ENCODE measurements at regions not wholly inside any gene's neighbourhood (a gene's known extent, or its start where the extent isn't known, plus 50 kb on each side); places are given as distances from the start of the nearest gene placed in this dataset.

GRCh38 chr2:58436872-58437271, 195.7 kb upstream of the FANCL start:
- TF ChIP-seq ZFP3 (CRISPR knock-in tag; IDR thresholded peaks at IDR 0.05) (no peak), ARNTL (CRISPR knock-in tag; IDR thresholded peaks at IDR 0.05; ENCODE audit: borderline replicate concordance, low read depth) (no peak), ZFP30 (CRISPR knock-in tag; IDR thresholded peaks at IDR 0.05) (no peak), CSDC2 (CRISPR knock-in tag; IDR thresholded peaks at IDR 0.05) (no peak), BACH2 (CRISPR knock-in tag; IDR thresholded peaks at IDR 0.05; ENCODE audit: borderline replicate concordance) (no peak), POU6F1 (CRISPR knock-in tag; IDR thresholded peaks at IDR 0.05; ENCODE audit: borderline replicate concordance, low read depth) (no peak), RARB (CRISPR knock-in tag; IDR thresholded peaks at IDR 0.05) (no peak), PATZ1 (CRISPR knock-in tag; IDR thresholded peaks at IDR 0.05; ENCODE audit: borderline replicate concordance) (no peak), OSR1 (CRISPR knock-in tag; IDR thresholded peaks at IDR 0.05) (no peak), ESRRG (CRISPR knock-in tag; IDR thresholded peaks at IDR 0.05) (no peak), ZNF8 (CRISPR knock-in tag; IDR thresholded peaks at IDR 0.05) (no peak)
- TF ChIP-seq, protein P1, sequence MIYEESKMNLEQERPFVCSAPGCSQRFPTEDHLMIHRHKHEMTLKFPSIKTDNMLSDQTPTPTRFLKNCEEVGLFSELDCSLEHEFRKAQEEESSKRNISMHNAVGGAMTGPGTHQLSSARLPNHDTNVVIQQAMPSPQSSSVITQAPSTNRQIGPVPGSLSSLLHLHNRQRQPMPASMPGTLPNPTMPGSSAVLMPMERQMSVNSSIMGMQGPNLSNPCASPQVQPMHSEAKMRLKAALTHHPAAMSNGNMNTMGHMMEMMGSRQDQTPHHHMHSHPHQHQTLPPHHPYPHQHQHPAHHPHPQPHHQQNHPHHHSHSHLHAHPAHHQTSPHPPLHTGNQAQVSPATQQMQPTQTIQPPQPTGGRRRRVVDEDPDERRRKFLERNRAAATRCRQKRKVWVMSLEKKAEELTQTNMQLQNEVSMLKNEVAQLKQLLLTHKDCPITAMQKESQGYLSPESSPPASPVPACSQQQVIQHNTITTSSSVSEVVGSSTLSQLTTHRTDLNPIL (CRISPR knock-in tag; IDR thresholded peaks at IDR 0.05; ENCODE audit: low read depth): no peak
- TF ChIP-seq, protein P2, sequence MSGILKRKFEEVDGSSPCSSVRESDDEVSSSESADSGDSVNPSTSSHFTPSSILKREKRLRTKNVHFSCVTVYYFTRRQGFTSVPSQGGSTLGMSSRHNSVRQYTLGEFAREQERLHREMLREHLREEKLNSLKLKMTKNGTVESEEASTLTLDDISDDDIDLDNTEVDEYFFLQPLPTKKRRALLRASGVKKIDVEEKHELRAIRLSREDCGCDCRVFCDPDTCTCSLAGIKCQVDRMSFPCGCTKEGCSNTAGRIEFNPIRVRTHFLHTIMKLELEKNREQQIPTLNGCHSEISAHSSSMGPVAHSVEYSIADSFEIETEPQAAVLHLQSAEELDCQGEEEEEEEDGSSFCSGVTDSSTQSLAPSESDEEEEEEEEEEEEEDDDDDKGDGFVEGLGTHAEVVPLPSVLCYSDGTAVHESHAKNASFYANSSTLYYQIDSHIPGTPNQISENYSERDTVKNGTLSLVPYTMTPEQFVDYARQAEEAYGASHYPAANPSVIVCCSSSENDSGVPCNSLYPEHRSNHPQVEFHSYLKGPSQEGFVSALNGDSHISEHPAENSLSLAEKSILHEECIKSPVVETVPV (CRISPR knock-in tag; IDR thresholded peaks at IDR 0.05): no peak
